ENCODE measurements at regions not wholly inside any gene's neighbourhood (a gene's known extent, or its start where the extent isn't known, plus 50 kb on each side); places are given as distances from the start of the nearest gene placed in this dataset.

GRCh38 chr3:151990696-151991376 lies 117.4 kb downstream of the SUCNR1 start:
- BruUV-seq (replicated peaks), result no TSS peak
- Mint-ChIP-seq H3K4me3 (ENCODE audit: low read depth, unreplicated experiment) (no peak overlapping the region), H3K36me3 (ENCODE audit: insufficient read depth, unreplicated experiment) (no peaks in the 10 kb centered on the region), H3K4me1 (ENCODE audit: low read depth, unreplicated experiment) (no peaks in the 10 kb centered on the region), H3K9me3 (ENCODE audit: low read depth, unreplicated experiment) (no peaks in the 10 kb centered on the region), H3K27me3 (ENCODE audit: unreplicated experiment) (no peaks in the 10 kb centered on the region), H3K27ac (ENCODE audit: unreplicated experiment) (no peak overlapping the region)
- TF ChIP-seq, protein P1, sequence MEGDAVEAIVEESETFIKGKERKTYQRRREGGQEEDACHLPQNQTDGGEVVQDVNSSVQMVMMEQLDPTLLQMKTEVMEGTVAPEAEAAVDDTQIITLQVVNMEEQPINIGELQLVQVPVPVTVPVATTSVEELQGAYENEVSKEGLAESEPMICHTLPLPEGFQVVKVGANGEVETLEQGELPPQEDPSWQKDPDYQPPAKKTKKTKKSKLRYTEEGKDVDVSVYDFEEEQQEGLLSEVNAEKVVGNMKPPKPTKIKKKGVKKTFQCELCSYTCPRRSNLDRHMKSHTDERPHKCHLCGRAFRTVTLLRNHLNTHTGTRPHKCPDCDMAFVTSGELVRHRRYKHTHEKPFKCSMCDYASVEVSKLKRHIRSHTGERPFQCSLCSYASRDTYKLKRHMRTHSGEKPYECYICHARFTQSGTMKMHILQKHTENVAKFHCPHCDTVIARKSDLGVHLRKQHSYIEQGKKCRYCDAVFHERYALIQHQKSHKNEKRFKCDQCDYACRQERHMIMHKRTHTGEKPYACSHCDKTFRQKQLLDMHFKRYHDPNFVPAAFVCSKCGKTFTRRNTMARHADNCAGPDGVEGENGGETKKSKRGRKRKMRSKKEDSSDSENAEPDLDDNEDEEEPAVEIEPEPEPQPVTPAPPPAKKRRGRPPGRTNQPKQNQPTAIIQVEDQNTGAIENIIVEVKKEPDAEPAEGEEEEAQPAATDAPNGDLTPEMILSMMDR (IDR thresholded peaks at IDR 0.05; ENCODE audit: unreplicated experiment), result no peak
- no peak for DNase-seq
- intact Hi-C loops (cut with micrococcal nuclease; ENCODE audit: unreplicated experiment), result no loop called here
- CTCF ChIA-PET, result interaction anchor here (0.7 kb wide), 1 partner anchor 216 kb away, joined by 4 read pairs; no protein-coding TSS in a partner anchor

DNA sequence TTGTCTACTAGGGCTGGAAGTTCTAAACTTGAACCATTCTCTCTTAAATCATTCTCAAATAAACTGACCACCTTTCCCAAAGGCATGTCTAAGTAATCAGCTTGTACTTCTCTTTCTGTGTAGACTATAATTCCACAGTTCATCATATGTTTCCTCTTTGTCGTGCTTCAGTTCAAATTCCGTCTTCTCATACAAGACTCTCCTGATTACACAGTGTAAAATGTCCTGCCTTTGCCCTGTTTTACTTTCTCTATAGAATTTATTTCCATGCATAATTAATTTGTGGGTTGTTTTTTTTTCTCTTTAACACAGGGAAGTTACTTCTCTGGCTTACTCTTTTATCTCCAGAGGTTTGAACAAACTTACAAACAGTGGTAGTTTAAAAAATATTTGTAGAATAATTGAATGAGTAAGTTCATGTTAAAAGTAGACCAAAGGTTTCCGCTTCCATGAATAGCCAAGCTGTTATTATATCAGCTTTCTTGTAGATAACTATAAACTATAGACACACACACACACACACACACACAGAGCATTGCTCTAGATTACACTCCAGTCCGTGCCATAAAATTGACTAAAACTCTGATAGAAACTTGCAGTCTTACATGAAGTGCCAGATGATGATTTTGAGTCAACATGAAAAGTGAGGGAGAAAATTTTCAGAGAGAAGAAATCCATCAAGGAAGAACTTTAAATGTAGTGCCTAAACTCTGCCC lies 119.0 kb downstream of the SUCNR1 start:
- no peaks in the 10 kb centered on the region for H3K27me3 Mint-ChIP-seq (ENCODE audit: unreplicated experiment)
- intact Hi-C loops (cut with micrococcal nuclease; ENCODE audit: unreplicated experiment), result no loop called here
- no peaks in the 10 kb centered on the region for H3K36me3 Mint-ChIP-seq (ENCODE audit: insufficient read depth, unreplicated experiment)
- DNase-seq, result no peak
- no peaks in the 10 kb centered on the region for H3K4me1 Mint-ChIP-seq (ENCODE audit: low read depth, unreplicated experiment)
- H3K9me3 Mint-ChIP-seq (ENCODE audit: low read depth, unreplicated experiment), result no peaks in the 10 kb centered on the region
- TF ChIP-seq, protein P1 (IDR thresholded peaks at IDR 0.05; ENCODE audit: unreplicated experiment), result no peak
- CTCF ChIA-PET, result no interaction called here
- BruUV-seq (replicated peaks), result no TSS peak
- no peak overlapping the region for H3K4me3 Mint-ChIP-seq (ENCODE audit: low read depth, unreplicated experiment)
- H3K27ac Mint-ChIP-seq (ENCODE audit: unreplicated experiment), result no peak overlapping the region

DNA sequence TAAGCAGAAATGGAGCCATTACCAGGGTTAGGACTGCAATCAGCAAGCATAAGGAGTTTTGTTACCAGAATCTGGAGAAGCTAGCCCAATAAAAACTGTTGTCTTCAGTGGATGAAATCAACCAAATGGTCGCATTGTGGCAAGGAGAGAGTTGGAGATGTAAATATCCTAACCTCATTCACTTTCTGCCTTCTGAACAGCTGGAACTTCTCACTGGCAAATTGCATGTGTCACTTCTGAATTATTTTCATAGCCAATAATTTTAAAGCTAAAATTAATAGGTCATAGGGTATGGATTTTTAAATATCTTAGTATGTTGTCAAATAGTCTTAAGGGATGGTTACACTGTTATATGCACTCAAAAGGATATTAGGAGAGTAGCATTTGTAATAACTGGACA lies 121.6 kb downstream of the SUCNR1 start:
- H3K4me3 Mint-ChIP-seq (ENCODE audit: low read depth, unreplicated experiment), result no peak overlapping the region
- no peaks in the 10 kb centered on the region for H3K9me3 Mint-ChIP-seq (ENCODE audit: low read depth, unreplicated experiment)
- no TSS peak for BruUV-seq (replicated peaks)
- H3K36me3 Mint-ChIP-seq (ENCODE audit: insufficient read depth, unreplicated experiment), result no peaks in the 10 kb centered on the region
- no peaks in the 10 kb centered on the region for H3K4me1 Mint-ChIP-seq (ENCODE audit: low read depth, unreplicated experiment)
- intact Hi-C loops (cut with micrococcal nuclease; ENCODE audit: unreplicated experiment), result no loop called here
- CTCF ChIA-PET, result no interaction called here
- TF ChIP-seq, protein P1 (IDR thresholded peaks at IDR 0.05; ENCODE audit: unreplicated experiment), result no peak
- H3K27me3 Mint-ChIP-seq (ENCODE audit: unreplicated experiment), result no peaks in the 10 kb centered on the region
- no peak overlapping the region for H3K27ac Mint-ChIP-seq (ENCODE audit: unreplicated experiment)
- no peak for DNase-seq

DNA sequence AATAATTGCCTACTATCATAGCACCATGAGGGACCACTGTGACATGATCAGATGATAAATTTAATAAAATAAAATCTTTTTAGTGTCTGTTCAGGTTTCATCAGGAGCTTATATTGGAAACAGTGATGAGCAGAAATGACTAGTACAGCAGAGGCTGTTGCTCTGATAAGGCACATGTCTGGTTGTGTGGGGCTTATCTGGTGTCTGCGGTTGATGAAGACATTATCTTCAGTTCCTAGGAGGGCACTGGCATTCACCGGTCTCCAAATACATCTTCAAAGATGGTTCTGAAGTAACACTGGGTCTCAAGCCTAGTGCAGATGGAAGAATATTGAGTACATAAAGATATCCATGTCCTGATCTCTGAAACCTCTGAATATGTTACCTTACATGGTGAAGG lies 125.3 kb downstream of the SUCNR1 start:
- Mint-ChIP-seq H3K4me3 (ENCODE audit: low read depth, unreplicated experiment) (no peak overlapping the region), H3K36me3 (ENCODE audit: insufficient read depth, unreplicated experiment) (no peaks in the 10 kb centered on the region), H3K4me1 (ENCODE audit: low read depth, unreplicated experiment) (no peaks in the 10 kb centered on the region), H3K27me3 (ENCODE audit: unreplicated experiment) (no peaks in the 10 kb centered on the region), H3K9me3 (ENCODE audit: low read depth, unreplicated experiment) (no peaks in the 10 kb centered on the region), H3K27ac (ENCODE audit: unreplicated experiment) (no peak overlapping the region)
- DNase-seq, result no peak
- no TSS peak for BruUV-seq (replicated peaks)
- TF ChIP-seq, protein P1 (IDR thresholded peaks at IDR 0.05; ENCODE audit: unreplicated experiment), result no peak
- CTCF ChIA-PET, result interaction anchor here (0.7 kb wide), 1 partner anchor 50 kb away, joined by 3 read pairs; no protein-coding TSS in a partner anchor
- intact Hi-C loops (cut with micrococcal nuclease; ENCODE audit: unreplicated experiment), result no loop called here
